ENCODE measurements at regions not wholly inside any gene's neighbourhood (a gene's known extent, or its start where the extent isn't known, plus 50 kb on each side); places are given as distances from the start of the nearest gene placed in this dataset.

DNA sequence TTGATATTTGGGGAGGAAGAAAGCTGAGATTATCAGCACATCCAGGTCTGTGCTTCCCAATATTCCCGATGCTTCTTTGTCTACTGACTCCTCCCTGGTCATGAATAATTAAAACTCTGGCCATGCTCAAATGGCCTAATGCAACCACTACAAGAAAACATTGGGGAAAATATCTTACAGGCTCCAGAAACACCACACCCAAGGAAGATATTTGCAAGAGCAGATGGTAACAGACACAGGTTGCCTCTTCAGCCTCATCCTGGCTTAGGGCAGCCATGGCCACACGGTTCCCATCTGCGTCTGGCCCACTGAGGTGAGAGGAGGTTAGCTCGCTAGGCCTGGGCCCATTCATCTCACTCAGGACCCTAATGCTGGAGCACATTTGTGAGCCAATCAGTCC lies 108.4 kb upstream of the SDK1 start:
- peaks cover 6% of the 10 kb centered on the region for H3K27me3 Mint-ChIP-seq (ENCODE audit: low read depth, unreplicated experiment)
- no peak for FAIRE-seq

GRCh38 chr7:3193379-3194120 lies 107.5 kb upstream of the SDK1 start:
- TF ChIP-seq EZH2 (IDR thresholded peaks at IDR 0.05; ENCODE audit: insufficient read depth, low read length) = no peak
- TF ChIP-seq, protein P1, sequence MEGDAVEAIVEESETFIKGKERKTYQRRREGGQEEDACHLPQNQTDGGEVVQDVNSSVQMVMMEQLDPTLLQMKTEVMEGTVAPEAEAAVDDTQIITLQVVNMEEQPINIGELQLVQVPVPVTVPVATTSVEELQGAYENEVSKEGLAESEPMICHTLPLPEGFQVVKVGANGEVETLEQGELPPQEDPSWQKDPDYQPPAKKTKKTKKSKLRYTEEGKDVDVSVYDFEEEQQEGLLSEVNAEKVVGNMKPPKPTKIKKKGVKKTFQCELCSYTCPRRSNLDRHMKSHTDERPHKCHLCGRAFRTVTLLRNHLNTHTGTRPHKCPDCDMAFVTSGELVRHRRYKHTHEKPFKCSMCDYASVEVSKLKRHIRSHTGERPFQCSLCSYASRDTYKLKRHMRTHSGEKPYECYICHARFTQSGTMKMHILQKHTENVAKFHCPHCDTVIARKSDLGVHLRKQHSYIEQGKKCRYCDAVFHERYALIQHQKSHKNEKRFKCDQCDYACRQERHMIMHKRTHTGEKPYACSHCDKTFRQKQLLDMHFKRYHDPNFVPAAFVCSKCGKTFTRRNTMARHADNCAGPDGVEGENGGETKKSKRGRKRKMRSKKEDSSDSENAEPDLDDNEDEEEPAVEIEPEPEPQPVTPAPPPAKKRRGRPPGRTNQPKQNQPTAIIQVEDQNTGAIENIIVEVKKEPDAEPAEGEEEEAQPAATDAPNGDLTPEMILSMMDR (IDR thresholded peaks at IDR 0.05; ENCODE audit: insufficient read depth, low read depth, low read length) = no peak
- Mint-ChIP-seq H3K4me1 (ENCODE audit: low read depth, unreplicated experiment) (peaks cover 11% of the 10 kb centered on the region), H3K36me3 (ENCODE audit: low read depth, unreplicated experiment) (no peaks in the 10 kb centered on the region), H3K9me3 (ENCODE audit: unreplicated experiment) (peaks cover 4% of the 10 kb centered on the region), H3K27me3 (ENCODE audit: low read depth, unreplicated experiment) (peaks cover 6% of the 10 kb centered on the region), H3K4me3 (ENCODE audit: unreplicated experiment) (no peak overlapping the region), H3K27ac (ENCODE audit: unreplicated experiment) (peak overlapping the region; percentile 94)
- no peaks in the 10 kb centered on the region for H4K20me1 ChIP-seq (ENCODE audit: insufficient read depth, low read length)
- no peaks in the 10 kb centered on the region for H3K9me3 ChIP-seq (ENCODE audit: insufficient read depth, low read depth, low read length)
- no peaks in the 10 kb centered on the region for H3K36me3 ChIP-seq (ENCODE audit: insufficient read depth, low read length)
- no peak overlapping the region for H3K4me3 ChIP-seq (ENCODE audit: insufficient read depth, low read depth, low read length)
- peaks cover 28% of the 10 kb centered on the region for H3K4me1 ChIP-seq (ENCODE audit: insufficient read depth, low read length)
- FAIRE-seq = no peak
- DNase-seq (ENCODE audit: low read depth) = peak; percentile 19
- peak overlapping the region; percentile 48 for H2AFZ ChIP-seq (ENCODE audit: low read depth, low read length)
- no peaks in the 10 kb centered on the region for H3K27me3 ChIP-seq (ENCODE audit: insufficient read depth, low read length)
- peak overlapping the region; percentile 98 for H3K27ac ChIP-seq (ENCODE audit: low read depth, low read length)
- no peaks in the 10 kb centered on the region for H3K79me2 ChIP-seq (ENCODE audit: insufficient read depth, low read length)
- H3K9ac ChIP-seq (ENCODE audit: low read length) = peak overlapping the region; percentile 82
- peak overlapping the region; percentile 79 for H3K4me2 ChIP-seq (ENCODE audit: low read length)

More for the DNA sequence above, 108.4 kb upstream of the SDK1 start:
- Histone ChIP-seq H3K4me1 (ENCODE audit: insufficient read depth, low read length) (peaks cover 28% of the 10 kb centered on the region), H3K27me3 (ENCODE audit: insufficient read depth, low read length) (no peaks in the 10 kb centered on the region), H3K9me3 (ENCODE audit: insufficient read depth, low read depth, low read length) (no peaks in the 10 kb centered on the region), H3K4me2 (ENCODE audit: low read length) (no peak overlapping the region), H3K79me2 (ENCODE audit: insufficient read depth, low read length) (no peaks in the 10 kb centered on the region), H4K20me1 (ENCODE audit: insufficient read depth, low read length) (no peaks in the 10 kb centered on the region), H3K9ac (ENCODE audit: low read length) (no peak overlapping the region), H3K4me3 (ENCODE audit: insufficient read depth, low read depth, low read length) (no peak overlapping the region), H2AFZ (ENCODE audit: low read depth, low read length) (no peak overlapping the region), H3K27ac (ENCODE audit: low read depth, low read length) (no peak overlapping the region), H3K36me3 (ENCODE audit: insufficient read depth, low read length) (no peaks in the 10 kb centered on the region)
- Mint-ChIP-seq H3K27ac (ENCODE audit: unreplicated experiment) (no peak overlapping the region), H3K9me3 (ENCODE audit: unreplicated experiment) (peaks cover 4% of the 10 kb centered on the region), H3K4me3 (ENCODE audit: unreplicated experiment) (no peak overlapping the region), H3K36me3 (ENCODE audit: low read depth, unreplicated experiment) (no peaks in the 10 kb centered on the region), H3K4me1 (ENCODE audit: low read depth, unreplicated experiment) (peaks cover 11% of the 10 kb centered on the region)
- DNase-seq (ENCODE audit: low read depth) = no peak
- TF ChIP-seq, protein P1 (IDR thresholded peaks at IDR 0.05; ENCODE audit: insufficient read depth, low read depth, low read length) = no peak
- no peak for TF ChIP-seq EZH2 (IDR thresholded peaks at IDR 0.05; ENCODE audit: insufficient read depth, low read length)

Measured in astrocyte (in vitro differentiated cells and primary cell).